Left lung (tissue), 4 donors: ENCODE measurements at regions not wholly inside any gene's neighbourhood (a gene's known extent, or its start where the extent isn't known, plus 50 kb on each side); places are given as distances from the start of the nearest gene placed in this dataset.

Experiments used
- ATAC-seq: fragments of 200-7000 bp; cut with Tn5 transposase; one replicate; pipeline ENCODE4 v1.9.1; 2020; ENCODE audit warnings: moderate library complexity
- DNase-seq, 4 donors: peaks; one replicate each; pipeline ENCODE4 v3.0.0-alpha.2; 2013 to 2020
- H3K27ac ChIP-seq, 2 donors: fragments of 200-600 bp; sonication (generic) in 1 of 2; one replicate each; pipeline versions ENCODE4 v1.5.0 to v1.8.0; 2020 to 2021
- H3K27me3 ChIP-seq, 2 donors: fragments of 200-600 bp; sonication (generic) in 1 of 2; one replicate each; pipeline versions ENCODE4 v1.5.0 to v1.8.0; 2020 to 2021
- H3K36me3 ChIP-seq, 2 donors: fragments of 200-600 bp; sonication (generic) in 1 of 2; one replicate each; pipeline versions ENCODE4 v1.5.0 to v1.8.0; 2020 to 2021
- H3K4me1 ChIP-seq, 2 donors: fragments of 200-600 bp; one replicate each; pipeline ENCODE4 v1.8.0; 2021
- H3K4me3 ChIP-seq, 2 donors: fragments of 200-600 bp; sonication (generic) in 1 of 2; one replicate each; pipeline versions ENCODE4 v1.5.0 to v1.8.0; 2020 to 2021; ENCODE audit warnings: mild to moderate bottlenecking in 1 of 2
- H3K9me3 ChIP-seq, 2 donors: fragments of 200-600 bp; sonication (generic) in 1 of 2; one replicate each; pipeline versions ENCODE4 v1.5.0 to v1.8.0; 2020 to 2021
- CTCF ChIP-seq, 2 donors: fragments of 200-600 bp; sonication (generic) in 1 of 2; IDR thresholded peaks; one replicate each; pipeline versions ENCODE4 v1.5.0 to v1.8.0; 2021; ENCODE audit warnings: antibody characterized with exemption in 2 of 2
- intact Hi-C, 2 donors: fragments of 100-400 bp; cut with DNase I; formaldehyde crosslinking; loops; one replicate each; pipeline versions ENCODE4 v1.11.2 to v1.14.2; 2022
- donor health status: DM: no; HTN: yes; CAD: no.
- donor health status: DM: no; HTN: no; CAD: no.

- Histone ChIP-seq H3K4me3 (no peak overlapping the region), H3K27ac (peak overlapping the region in 1 of 2 donors; percentile 37), H3K4me1 (no peaks in the 10 kb centered on the region), H3K36me3 (no peaks in the 10 kb centered on the region), H3K9me3 (no peaks in the 10 kb centered on the region), H3K27me3 (no peaks in the 10 kb centered on the region)
- ATAC-seq = peak; percentile 53
- DNase-seq = peak in 1 of 4 donors; percentile 45
- intact Hi-C loops = no loop called here
- TF ChIP-seq CTCF (IDR thresholded peaks at IDR 0.05) = no peak
Observed at GRCh38 chr20:24379484-24379927, 89.9 kb upstream of the SYNDIG1 start.

GRCh38 chr20:24378661-24379483 is 90.6 kb upstream of the SYNDIG1 start:
- ATAC-seq (no peak), DNase-seq (no peak)
- TF ChIP-seq CTCF (IDR thresholded peaks at IDR 0.05) = no peak
- no peak overlapping the region for H3K4me3 ChIP-seq
- H3K9me3 ChIP-seq = no peaks in the 10 kb centered on the region
- H3K4me1 ChIP-seq = no peaks in the 10 kb centered on the region
- intact Hi-C loops = no loop called here
- no peaks in the 10 kb centered on the region for H3K27me3 ChIP-seq
- peak overlapping the region in 1 of 2 donors; percentile 37 for H3K27ac ChIP-seq
- no peaks in the 10 kb centered on the region for H3K36me3 ChIP-seq

- ATAC-seq (peak; percentile 37), DNase-seq (peak in 2 of 4 donors; percentile 37 to 40)
- intact Hi-C loops = no loop called here
Observed at GRCh38 chr20:24376311-24377099, 92.9 kb upstream of the SYNDIG1 start.

GRCh38 chr20:24373372-24373771 is 96.1 kb upstream of the SYNDIG1 start:
- ATAC-seq (no peak), DNase-seq (no peak)
- Histone ChIP-seq H3K4me1 (no peaks in the 10 kb centered on the region), H3K9me3 (no peaks in the 10 kb centered on the region), H3K4me3 (no peak overlapping the region), H3K27ac (no peak overlapping the region), H3K27me3 (no peaks in the 10 kb centered on the region), H3K36me3 (no peaks in the 10 kb centered on the region)
- intact Hi-C loops = no loop called here
- TF ChIP-seq CTCF (IDR thresholded peaks at IDR 0.05) = no peak

More at GRCh38 chr20:24376311-24377099, 92.9 kb upstream of the SYNDIG1 start:
- H3K4me1 ChIP-seq = no peaks in the 10 kb centered on the region
- H3K36me3 ChIP-seq = no peaks in the 10 kb centered on the region
- H3K4me3 ChIP-seq = no peak overlapping the region
- H3K9me3 ChIP-seq = no peaks in the 10 kb centered on the region
- no peak for TF ChIP-seq CTCF (IDR thresholded peaks at IDR 0.05)
- no peak overlapping the region for H3K27ac ChIP-seq
- no peaks in the 10 kb centered on the region for H3K27me3 ChIP-seq
